ENCODE measurements at regions not wholly inside any gene's neighbourhood (a gene's known extent, or its start where the extent isn't known, plus 50 kb on each side); places are given as distances from the start of the nearest gene placed in this dataset.

- DNase-seq: no peak
Measured at GRCh38 chr20:12276011-12276673, 358.4 kb downstream of the BTBD3 start.

- DNase-seq: no peak
Measured at GRCh38 chr20:12287575-12287974, 369.9 kb downstream of the BTBD3 start.

- DNase-seq: no peak
Measured at GRCh38 chr20:12289465-12289864, 371.8 kb downstream of the BTBD3 start.

- no peak for DNase-seq
Measured at GRCh38 chr20:12291386-12291785, 373.7 kb downstream of the BTBD3 start.

- no peak for DNase-seq
Measured at GRCh38 chr20:12293900-12294299, 376.2 kb downstream of the BTBD3 start.

- DNase-seq: no peak
Measured at GRCh38 chr20:12294678-12295077, 377.0 kb downstream of the BTBD3 start.

GRCh38 chr20:12305188-12305950, 387.7 kb downstream of the BTBD3 start:
- peak in 1 of 51 donors; percentile 15 for DNase-seq

- DNase-seq: no peak
Measured at GRCh38 chr20:12306107-12306506, 388.4 kb downstream of the BTBD3 start.

- no peak for DNase-seq
Measured at GRCh38 chr20:12311094-12311865, 393.6 kb downstream of the BTBD3 start.

- DNase-seq: no peak
Measured at GRCh38 chr20:12315652-12316051, 398.0 kb downstream of the BTBD3 start.

- DNase-seq: no peak
Measured at GRCh38 chr20:12316794-12317193, 399.1 kb downstream of the BTBD3 start.

- no peak for DNase-seq
Measured at GRCh38 chr20:12317433-12317832, 399.7 kb downstream of the BTBD3 start.

GRCh38 chr20:12318043-12318442, 400.4 kb downstream of the BTBD3 start:
- DNase-seq: peak in 16 of 51 donors; percentile 0 to 70 (median 11)

- DNase-seq: no peak
Measured at GRCh38 chr20:12321736-12322135, 404.0 kb downstream of the BTBD3 start.

- DNase-seq: no peak
Measured at GRCh38 chr20:12327205-12327604, 409.5 kb downstream of the BTBD3 start.

GRCh38 chr20:12331236-12331635, 413.5 kb downstream of the BTBD3 start:
- no peak for DNase-seq

- no peak for DNase-seq
Measured at GRCh38 chr20:12337601-12338000, 419.9 kb downstream of the BTBD3 start.

- no peak for DNase-seq
Measured at GRCh38 chr20:12345978-12346377, 428.3 kb downstream of the BTBD3 start.

GRCh38 chr20:12353842-12354241, 436.1 kb downstream of the BTBD3 start:
- no peak for DNase-seq

- peak in 1 of 51 donors; percentile 2 for DNase-seq
Measured at GRCh38 chr20:12354725-12355124, 437.0 kb downstream of the BTBD3 start.

- no peak for DNase-seq
Measured at GRCh38 chr20:12355185-12355584, 437.5 kb downstream of the BTBD3 start.

- DNase-seq: no peak
Measured at GRCh38 chr20:12358006-12358654, 440.4 kb downstream of the BTBD3 start.
